ENCODE measurements at regions not wholly inside any gene's neighbourhood (a gene's known extent, or its start where the extent isn't known, plus 50 kb on each side); places are given as distances from the start of the nearest gene placed in this dataset.

- no peak for TF ChIP-seq PREB (CRISPR knock-in tag; IDR thresholded peaks at IDR 0.05; ENCODE audit: borderline replicate concordance)
- TF ChIP-seq E2F4 (CRISPR knock-in tag; IDR thresholded peaks at IDR 0.05; ENCODE audit: borderline replicate concordance, low read depth) = no peak
- no peak for TF ChIP-seq ATF3 (CRISPR knock-in tag; conservative IDR thresholded peaks at IDR 0.05)
- TF ChIP-seq, protein P1, sequence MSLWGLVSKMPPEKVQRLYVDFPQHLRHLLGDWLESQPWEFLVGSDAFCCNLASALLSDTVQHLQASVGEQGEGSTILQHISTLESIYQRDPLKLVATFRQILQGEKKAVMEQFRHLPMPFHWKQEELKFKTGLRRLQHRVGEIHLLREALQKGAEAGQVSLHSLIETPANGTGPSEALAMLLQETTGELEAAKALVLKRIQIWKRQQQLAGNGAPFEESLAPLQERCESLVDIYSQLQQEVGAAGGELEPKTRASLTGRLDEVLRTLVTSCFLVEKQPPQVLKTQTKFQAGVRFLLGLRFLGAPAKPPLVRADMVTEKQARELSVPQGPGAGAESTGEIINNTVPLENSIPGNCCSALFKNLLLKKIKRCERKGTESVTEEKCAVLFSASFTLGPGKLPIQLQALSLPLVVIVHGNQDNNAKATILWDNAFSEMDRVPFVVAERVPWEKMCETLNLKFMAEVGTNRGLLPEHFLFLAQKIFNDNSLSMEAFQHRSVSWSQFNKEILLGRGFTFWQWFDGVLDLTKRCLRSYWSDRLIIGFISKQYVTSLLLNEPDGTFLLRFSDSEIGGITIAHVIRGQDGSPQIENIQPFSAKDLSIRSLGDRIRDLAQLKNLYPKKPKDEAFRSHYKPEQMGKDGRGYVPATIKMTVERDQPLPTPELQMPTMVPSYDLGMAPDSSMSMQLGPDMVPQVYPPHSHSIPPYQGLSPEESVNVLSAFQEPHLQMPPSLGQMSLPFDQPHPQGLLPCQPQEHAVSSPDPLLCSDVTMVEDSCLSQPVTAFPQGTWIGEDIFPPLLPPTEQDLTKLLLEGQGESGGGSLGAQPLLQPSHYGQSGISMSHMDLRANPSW (CRISPR knock-in tag; conservative IDR thresholded peaks at IDR 0.05; ENCODE audit: low read depth) = no peak
- TF ChIP-seq TCF7 (CRISPR knock-in tag; IDR thresholded peaks at IDR 0.05; ENCODE audit: low read depth) = no peak
- TF ChIP-seq CTCF (IDR thresholded peaks at IDR 0.05) = no peak
- no peak for TF ChIP-seq KAT7 (CRISPR knock-in tag; IDR thresholded peaks at IDR 0.05; ENCODE audit: borderline replicate concordance)
- no peak for TF ChIP-seq ESRRA (CRISPR knock-in tag; IDR thresholded peaks at IDR 0.05; ENCODE audit: borderline replicate concordance)
- TF ChIP-seq, protein P2, sequence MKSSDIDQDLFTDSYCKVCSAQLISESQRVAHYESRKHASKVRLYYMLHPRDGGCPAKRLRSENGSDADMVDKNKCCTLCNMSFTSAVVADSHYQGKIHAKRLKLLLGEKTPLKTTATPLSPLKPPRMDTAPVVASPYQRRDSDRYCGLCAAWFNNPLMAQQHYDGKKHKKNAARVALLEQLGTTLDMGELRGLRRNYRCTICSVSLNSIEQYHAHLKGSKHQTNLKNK (CRISPR knock-in tag; IDR thresholded peaks at IDR 0.05) = no peak
Observed at GRCh38 chr11:20278727-20279126, 84.8 kb upstream of the HTATIP2 start.

All from WTC11 (cell line).